ENCODE measurements at regions not wholly inside any gene's neighbourhood (a gene's known extent, or its start where the extent isn't known, plus 50 kb on each side); places are given as distances from the start of the nearest gene placed in this dataset.

DNA sequence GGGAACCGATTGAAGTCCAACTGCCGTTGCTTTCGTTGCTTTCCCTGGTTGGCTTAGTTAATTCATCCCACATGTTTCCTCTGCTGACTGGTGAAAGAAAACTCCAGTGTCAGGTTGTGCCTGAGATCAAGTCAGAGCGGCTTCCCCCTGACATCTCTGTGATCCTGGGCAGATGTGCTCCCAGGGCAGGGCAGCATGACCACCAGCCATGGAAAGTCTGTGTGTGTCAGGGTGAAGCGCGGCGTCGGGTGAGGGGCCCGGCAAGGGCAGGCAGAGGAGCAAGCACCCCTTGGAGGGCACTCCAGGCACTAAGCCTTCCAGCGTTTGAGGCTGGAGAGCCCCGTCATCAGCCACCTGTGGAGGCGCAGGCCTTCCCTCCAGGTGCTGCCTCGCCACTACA, 54.5 kb upstream of the IGF1 start:
- H3K4me3 ChIP-seq = no peak overlapping the region

DNA sequence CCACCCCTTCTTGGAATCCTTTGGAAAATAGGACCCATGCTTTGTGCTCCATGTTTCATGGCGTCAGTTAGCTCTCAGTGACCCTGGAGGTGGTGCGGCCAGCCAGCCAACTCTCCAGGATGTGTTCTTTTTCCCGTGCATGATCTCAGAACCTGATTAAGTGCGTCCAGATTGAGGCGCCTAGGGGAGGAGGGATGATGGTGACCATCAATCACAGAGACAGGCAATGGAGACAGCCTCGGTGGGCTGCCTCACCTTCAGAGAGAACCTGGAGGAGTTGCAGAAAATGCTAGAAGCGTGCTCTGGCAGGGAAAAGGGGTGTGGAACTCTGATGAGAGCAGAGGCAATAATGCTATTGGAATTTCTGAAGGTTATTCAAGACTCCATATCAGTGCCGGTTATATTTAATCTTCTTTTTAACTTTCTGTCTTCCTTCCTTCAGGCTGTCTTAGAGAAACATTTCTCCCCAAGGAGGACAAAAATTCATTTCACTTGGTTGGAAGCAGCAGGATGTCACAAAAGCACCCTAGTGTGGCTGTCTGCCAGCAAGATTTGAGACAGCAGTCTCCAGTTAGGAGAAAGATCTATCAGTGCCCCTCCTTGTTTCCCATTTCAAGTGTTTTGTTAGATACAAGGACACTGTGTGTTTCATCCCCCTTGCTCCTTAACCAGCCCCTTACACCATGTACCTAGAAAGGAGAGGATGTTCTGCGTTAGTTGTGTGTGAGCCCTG, 53.3 kb upstream of the IGF1 start:
- H3K4me3 ChIP-seq = no peak overlapping the region
- H3K9me3 ChIP-seq = no peaks in the 10 kb centered on the region
- no peak for DNase-seq
- no peak for ATAC-seq
- H3K27me3 ChIP-seq (ENCODE audit: low read depth) = no peaks in the 10 kb centered on the region
- H3K36me3 ChIP-seq = no peaks in the 10 kb centered on the region
- intact Hi-C loops (cut with DNase I) = no loop called here
- H3K4me1 ChIP-seq = no peaks in the 10 kb centered on the region
- H3K27ac ChIP-seq = no peak overlapping the region
- TF ChIP-seq, protein P1, sequence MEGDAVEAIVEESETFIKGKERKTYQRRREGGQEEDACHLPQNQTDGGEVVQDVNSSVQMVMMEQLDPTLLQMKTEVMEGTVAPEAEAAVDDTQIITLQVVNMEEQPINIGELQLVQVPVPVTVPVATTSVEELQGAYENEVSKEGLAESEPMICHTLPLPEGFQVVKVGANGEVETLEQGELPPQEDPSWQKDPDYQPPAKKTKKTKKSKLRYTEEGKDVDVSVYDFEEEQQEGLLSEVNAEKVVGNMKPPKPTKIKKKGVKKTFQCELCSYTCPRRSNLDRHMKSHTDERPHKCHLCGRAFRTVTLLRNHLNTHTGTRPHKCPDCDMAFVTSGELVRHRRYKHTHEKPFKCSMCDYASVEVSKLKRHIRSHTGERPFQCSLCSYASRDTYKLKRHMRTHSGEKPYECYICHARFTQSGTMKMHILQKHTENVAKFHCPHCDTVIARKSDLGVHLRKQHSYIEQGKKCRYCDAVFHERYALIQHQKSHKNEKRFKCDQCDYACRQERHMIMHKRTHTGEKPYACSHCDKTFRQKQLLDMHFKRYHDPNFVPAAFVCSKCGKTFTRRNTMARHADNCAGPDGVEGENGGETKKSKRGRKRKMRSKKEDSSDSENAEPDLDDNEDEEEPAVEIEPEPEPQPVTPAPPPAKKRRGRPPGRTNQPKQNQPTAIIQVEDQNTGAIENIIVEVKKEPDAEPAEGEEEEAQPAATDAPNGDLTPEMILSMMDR (IDR thresholded peaks at IDR 0.05) = no peak

More for the DNA sequence above, 54.5 kb upstream of the IGF1 start:
- Histone ChIP-seq H3K4me1 (no peaks in the 10 kb centered on the region), H3K9me3 (no peaks in the 10 kb centered on the region), H3K27me3 (ENCODE audit: low read depth) (no peaks in the 10 kb centered on the region), H3K36me3 (no peaks in the 10 kb centered on the region), H3K27ac (no peak overlapping the region)
- DNase-seq = no peak
- ATAC-seq = no peak
- TF ChIP-seq, protein P1 (IDR thresholded peaks at IDR 0.05) = no peak
- intact Hi-C loops (cut with DNase I) = no loop called here

Data from lower lobe of right lung (tissue), 2 donors.